Adrenal gland (tissue), 5 donors: ENCODE measurements at regions not wholly inside any gene's neighbourhood (a gene's known extent, or its start where the extent isn't known, plus 50 kb on each side); places are given as distances from the start of the nearest gene placed in this dataset.
"Not testable (repeated sequence)": the region's sequence is repeated elsewhere in the genome, so short reads cannot be mapped to it uniquely, and the experiment has no call there.

Source experiments
- CTCF ChIP-seq, 6 experiments: fragments of 450-650 bp in 4 of 6; fragments of 200-600 bp in 2 of 6; sonication (generic) in 1 of 6; IDR thresholded peaks; 1 replicate in 5 of 6; 2 replicates in 1 of 6; pipeline versions ENCODE4 v1.5.1 to v1.8.0; 2016 to 2021; ENCODE audit warnings: antibody characterized with exemption in 6 of 6, mild to moderate bottlenecking in 2 of 6, moderate library complexity in 1 of 6
- POLR2A ChIP-seq, 2 donors: fragments of 450-650 bp; IDR thresholded peaks; one replicate each; pipeline ENCODE4 v1.6.1; 2017; ENCODE audit warnings: antibody characterized with exemption in 2 of 2, mild to moderate bottlenecking in 2 of 2, moderate library complexity in 1 of 2
- donor health status: DM: no; HTN: no; CAD: no.

GRCh38 chr16:29230006-29230668, 176.4 kb downstream of the NPIPB11 start:
- not testable (repeated sequence) for TF ChIP-seq POLR2A, CTCF (IDR thresholded peaks at IDR 0.05)
